LNCAP (cell line): ENCODE measurements at regions not wholly inside any gene's neighbourhood (a gene's known extent, or its start where the extent isn't known, plus 50 kb on each side); places are given as distances from the start of the nearest gene placed in this dataset.

Experiments used
- TF ChIP-seq, protein P1 (sequence below): fragments of 450-650 bp; IDR thresholded peaks from 2 replicates; pipeline ENCODE4 v1.5.1; 2017; ENCODE audit warnings: mild to moderate bottlenecking

DNA sequence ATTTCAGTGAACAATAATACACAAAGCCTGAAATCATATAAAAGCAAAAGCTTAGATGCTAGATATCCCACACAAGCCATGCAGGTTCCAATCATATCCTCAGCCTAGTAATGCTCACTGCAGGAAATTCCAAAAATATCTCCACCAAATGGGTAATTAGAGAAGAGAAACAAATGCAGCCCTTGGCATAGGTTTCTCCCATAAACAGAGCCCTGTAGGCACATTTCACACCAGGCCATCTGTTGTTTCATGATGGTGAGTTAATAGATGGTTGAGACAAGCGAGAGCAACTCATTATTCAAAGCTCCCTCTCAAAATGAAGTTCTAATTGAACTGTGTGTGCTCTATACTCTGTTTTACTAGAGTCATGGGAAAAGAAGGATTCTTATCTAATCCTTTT, 154.6 kb upstream of the TRPC6 start:
- TF ChIP-seq, protein P1, sequence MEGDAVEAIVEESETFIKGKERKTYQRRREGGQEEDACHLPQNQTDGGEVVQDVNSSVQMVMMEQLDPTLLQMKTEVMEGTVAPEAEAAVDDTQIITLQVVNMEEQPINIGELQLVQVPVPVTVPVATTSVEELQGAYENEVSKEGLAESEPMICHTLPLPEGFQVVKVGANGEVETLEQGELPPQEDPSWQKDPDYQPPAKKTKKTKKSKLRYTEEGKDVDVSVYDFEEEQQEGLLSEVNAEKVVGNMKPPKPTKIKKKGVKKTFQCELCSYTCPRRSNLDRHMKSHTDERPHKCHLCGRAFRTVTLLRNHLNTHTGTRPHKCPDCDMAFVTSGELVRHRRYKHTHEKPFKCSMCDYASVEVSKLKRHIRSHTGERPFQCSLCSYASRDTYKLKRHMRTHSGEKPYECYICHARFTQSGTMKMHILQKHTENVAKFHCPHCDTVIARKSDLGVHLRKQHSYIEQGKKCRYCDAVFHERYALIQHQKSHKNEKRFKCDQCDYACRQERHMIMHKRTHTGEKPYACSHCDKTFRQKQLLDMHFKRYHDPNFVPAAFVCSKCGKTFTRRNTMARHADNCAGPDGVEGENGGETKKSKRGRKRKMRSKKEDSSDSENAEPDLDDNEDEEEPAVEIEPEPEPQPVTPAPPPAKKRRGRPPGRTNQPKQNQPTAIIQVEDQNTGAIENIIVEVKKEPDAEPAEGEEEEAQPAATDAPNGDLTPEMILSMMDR, result no peak

DNA sequence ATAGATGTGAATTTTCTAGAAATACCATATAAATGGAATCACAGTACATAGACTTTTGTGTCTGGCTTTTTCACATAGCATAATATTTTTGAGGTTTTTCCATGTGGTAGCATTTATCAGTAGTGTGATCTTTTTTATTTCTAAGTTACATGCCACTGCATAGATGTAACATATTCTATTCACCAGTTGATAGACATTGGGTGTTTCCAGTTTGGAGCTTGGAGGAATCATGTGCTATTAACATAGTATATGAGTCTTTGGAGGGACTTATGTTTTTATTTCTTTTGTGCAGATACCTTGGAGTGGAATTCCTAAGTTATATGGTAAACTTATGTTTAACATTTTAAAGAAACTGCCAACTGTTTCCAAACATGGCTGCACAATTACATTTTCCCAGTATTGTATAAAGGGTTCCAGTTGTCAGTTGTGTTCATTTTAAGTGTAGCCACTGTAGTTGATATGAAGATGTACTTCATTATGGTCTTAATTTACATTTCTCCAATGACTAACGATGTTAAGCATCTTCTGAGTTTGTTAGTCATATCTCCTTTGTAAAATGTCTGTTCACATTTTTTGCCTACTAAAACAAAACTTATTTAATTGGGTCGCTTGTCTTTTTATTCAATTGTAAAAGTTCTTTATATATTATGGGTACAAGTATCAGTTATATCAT, 145.7 kb upstream of the TRPC6 start:
- TF ChIP-seq, protein P1, result no peak

DNA sequence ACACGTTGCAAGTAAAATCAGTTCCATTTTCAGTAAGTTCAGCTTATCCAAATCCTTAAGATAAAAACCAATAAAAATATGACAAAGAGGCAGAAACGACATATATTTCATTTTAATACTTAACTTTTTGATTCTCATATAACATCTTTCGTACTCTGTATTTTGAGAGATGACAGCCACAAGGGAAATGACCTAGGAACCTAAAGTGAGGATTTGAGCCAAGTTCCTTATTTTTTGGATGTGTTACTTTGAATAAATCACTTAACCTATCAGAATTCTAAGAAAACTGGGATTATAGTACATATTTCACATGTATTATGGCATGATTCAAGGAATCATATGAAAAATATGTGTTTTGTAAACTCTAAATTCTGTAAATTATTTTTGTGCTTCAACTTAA, 143.6 kb upstream of the TRPC6 start:
- TF ChIP-seq, protein P1, result no peak

DNA sequence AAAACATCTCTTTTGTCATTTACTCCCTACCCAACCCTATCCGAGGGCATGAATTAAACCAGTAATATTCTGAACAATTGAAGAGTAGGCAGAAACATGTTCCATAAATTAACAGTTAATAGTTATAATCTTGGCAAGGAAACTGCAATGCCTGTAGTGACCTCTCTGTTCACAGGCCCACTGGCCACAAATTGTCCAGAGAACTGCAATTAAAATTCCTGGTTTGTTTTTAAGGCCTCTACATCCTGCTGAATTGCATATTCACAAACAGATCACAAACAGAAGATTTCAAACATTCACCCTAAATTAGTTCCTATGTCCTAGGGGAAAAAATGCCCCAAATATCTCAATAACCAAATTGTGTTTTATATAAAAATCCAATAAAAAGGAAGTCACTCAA, 143.2 kb upstream of the TRPC6 start:
- TF ChIP-seq, protein P1, result no peak

DNA sequence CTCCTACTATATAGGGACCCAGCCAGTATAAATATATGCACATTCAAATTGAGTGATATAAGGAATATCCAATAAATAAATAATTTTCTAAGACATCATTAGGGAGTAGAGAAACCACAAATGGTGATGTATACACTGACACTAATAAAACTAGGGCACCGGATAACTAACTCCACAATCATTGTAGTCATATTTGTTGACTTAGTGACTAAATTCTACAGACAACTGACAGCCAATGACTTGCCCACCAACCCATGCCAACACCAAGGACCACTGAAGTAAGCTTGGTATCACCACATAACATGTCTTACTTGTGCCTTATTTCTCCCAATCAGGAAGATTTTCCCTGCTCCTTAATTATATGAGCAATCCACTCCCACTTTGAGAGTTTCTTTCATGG, 139.6 kb upstream of the TRPC6 start:
- TF ChIP-seq, protein P1, result no peak

DNA sequence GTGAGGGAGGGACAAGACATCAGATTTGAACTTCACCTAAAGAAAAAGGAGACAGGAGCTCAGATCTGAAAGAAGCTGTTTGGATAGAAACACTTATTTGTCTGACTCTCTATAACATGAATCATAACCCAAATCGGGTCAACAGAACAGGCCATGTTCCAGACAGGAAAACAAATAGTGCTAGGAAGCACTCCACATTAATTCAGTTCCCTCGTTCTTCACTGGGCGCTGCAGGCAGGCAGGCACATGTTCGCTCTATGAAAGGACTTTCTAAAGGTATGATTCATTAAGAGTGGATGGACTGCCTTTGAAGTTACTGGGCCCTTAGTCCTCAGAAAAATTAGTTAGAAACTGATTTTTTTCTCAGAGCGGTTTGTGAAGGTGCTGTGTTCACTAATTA, 137.5 kb upstream of the TRPC6 start:
- TF ChIP-seq, protein P1, result no peak

DNA sequence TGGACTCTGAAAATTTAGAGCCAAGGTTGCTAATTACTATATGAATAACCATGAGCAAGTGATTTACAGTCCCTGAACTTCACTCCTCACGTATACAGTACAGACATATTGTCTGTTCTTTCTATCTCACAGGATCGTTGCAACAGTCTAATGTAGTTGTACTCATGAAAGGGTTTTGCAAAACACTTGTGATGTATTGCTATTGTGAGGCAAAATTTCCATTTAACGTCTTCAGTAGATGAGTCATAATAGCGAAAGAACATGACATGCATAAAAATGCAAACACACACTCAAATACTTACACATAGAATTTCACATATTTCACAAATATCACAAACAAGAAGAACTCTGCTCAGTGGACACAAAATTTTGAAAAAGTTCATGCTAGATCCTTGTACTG, 134.6 kb upstream of the TRPC6 start:
- TF ChIP-seq, protein P1, result no peak

DNA sequence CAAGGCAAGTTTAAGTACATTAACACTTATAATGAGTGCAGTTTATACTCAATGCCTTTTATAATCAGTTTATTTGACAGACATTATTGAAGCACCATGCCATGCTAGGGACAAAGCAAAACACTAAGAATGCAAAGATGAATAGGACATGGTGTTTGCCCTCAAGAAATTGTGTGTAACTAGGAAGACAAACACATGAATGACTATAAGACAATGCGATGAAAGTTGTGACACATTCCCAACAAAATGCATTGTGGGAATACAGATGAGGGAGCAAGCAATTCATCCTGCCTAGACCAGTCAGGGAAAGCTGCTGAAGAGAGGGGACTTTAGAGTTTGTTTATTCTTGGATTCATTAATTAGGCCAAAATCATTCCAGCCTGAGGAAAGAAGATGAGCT, 133.8 kb upstream of the TRPC6 start:
- TF ChIP-seq, protein P1, result no peak
